SK-N-SH (cell line): ENCODE measurements at regions not wholly inside any gene's neighbourhood (a gene's known extent, or its start where the extent isn't known, plus 50 kb on each side); places are given as distances from the start of the nearest gene placed in this dataset.

Experiments used
- CTCF ChIA-PET: fragments of 300-600, 350-600 bp; formaldehyde crosslinking; extraction: SDS; loops from one replicate; lab custom pipeline; 2021; lab: Yijun Ruan, JAX
- POLR2A ChIA-PET: fragments of 350-600 bp; sonication (Branson Sonifier 250); formaldehyde crosslinking; extraction: SDS; loops from one replicate; lab custom pipeline; 2020; ENCODE audit warnings: antibody characterized with exemption, inconsistent platforms; lab: Yijun Ruan, JAX
- DNase-seq: peaks from one replicate; pipeline ENCODE4 v3.0.0; 2012
- H2AFZ ChIP-seq: fragments of 200-600 bp; sonication (generic); 2 replicates; pipeline ENCODE4 v1.8.1; 2016; ENCODE audit warnings: antibody characterized with exemption, mild to moderate bottlenecking, low read depth
- H3F3A ChIP-seq: fragments of 200-600 bp; sonication (generic); replicated peaks from 2 replicates; pipeline ENCODE3; 2016; ENCODE audit warnings: antibody characterized with exemption, mild to moderate bottlenecking; ENCODE audit not compliant: insufficient read depth
- H3K27ac ChIP-seq, 2 experiments: fragments of 200-500 bp in 1 of 2; fragments of 200-600 bp in 1 of 2; sonication (Bioruptor generic) in 1 of 2; sonication (generic), shearing (Covaris generic) in 1 of 2; 2 replicates each; pipeline versions ENCODE4 v1.5.1 to v1.6.1; 2014 to 2016; ENCODE audit warnings: low read depth in 2 of 2, inconsistent platforms in 1 of 2, low read length in 1 of 2, mild to moderate bottlenecking in 1 of 2, mixed read lengths in 1 of 2
- H3K27me3 ChIP-seq: fragments of 200-600 bp; sonication (generic), shearing (Covaris generic); 2 replicates; pipeline ENCODE4 v1.6.1; 2016; ENCODE audit warnings: mixed run types; ENCODE audit not compliant: insufficient read depth
- H3K36me3 ChIP-seq, 2 experiments: fragments of 200-500 bp in 1 of 2; fragments of 200-600 bp in 1 of 2; sonication (Bioruptor generic) in 1 of 2; sonication (generic) in 1 of 2; replicated peaks in 1 of 2; 2 replicates each; pipeline versions ENCODE3 to v1.5.1; 2014 to 2016; ENCODE audit warnings: low read length in 1 of 2, mild to moderate bottlenecking in 1 of 2; ENCODE audit not compliant: insufficient read depth in 2 of 2, control insufficient read depth in 1 of 2
- H3K4me1 ChIP-seq, 2 experiments: fragments of 200-500 bp in 1 of 2; fragments of 200-600 bp in 1 of 2; sonication (Bioruptor generic) in 1 of 2; sonication (generic), shearing (Covaris generic) in 1 of 2; 2 replicates each; pipeline versions ENCODE4 v1.5.1 to v1.6.1; 2014 to 2016; ENCODE audit warnings: low read depth in 1 of 2, low read length in 1 of 2, mixed run types in 1 of 2; ENCODE audit not compliant: insufficient read depth in 2 of 2, control insufficient read depth in 1 of 2
- H3K4me2 ChIP-seq: fragments of 200-600 bp; sonication (generic), shearing (Covaris generic); 2 replicates; pipeline ENCODE4 v1.6.1; 2017; ENCODE audit warnings: mixed run types
- H3K4me3 ChIP-seq, 2 experiments: fragments of 200-500 bp in 1 of 2; fragments of 200-600 bp in 1 of 2; sonication (Bioruptor generic) in 1 of 2; sonication (generic), shearing (Covaris generic) in 1 of 2; 2 replicates each; pipeline versions ENCODE4 v1.5.1 to v1.8.1; 2014 to 2016; ENCODE audit warnings: low read depth in 2 of 2, inconsistent platforms in 1 of 2, low read length in 1 of 2, mild to moderate bottlenecking in 1 of 2, mixed read lengths in 1 of 2, moderate library complexity in 1 of 2
- H3K79me2 ChIP-seq: fragments of 200-600 bp; sonication (generic); 2 replicates; pipeline ENCODE4 v1.8.1; 2017; ENCODE audit warnings: mild to moderate bottlenecking; ENCODE audit not compliant: insufficient read depth
- H3K9ac ChIP-seq: fragments of 200-600 bp; sonication (generic); 2 replicates; pipeline ENCODE4 v1.6.1; 2017; ENCODE audit warnings: mixed run types
- H3K9me2 ChIP-seq: fragments of 200-600 bp; sonication (generic); 2 replicates; pipeline ENCODE4 v1.6.1; 2017; ENCODE audit warnings: mixed run types
- H3K9me3 ChIP-seq: fragments of 200-600 bp; sonication (generic); 2 replicates; pipeline ENCODE4 v1.6.1; 2017; ENCODE audit warnings: mixed run types, mild to moderate bottlenecking, moderate library complexity
- H4K20me1 ChIP-seq: fragments of 200-600 bp; sonication (generic); 2 replicates; pipeline ENCODE4 v1.6.1; 2017; ENCODE audit warnings: mild to moderate bottlenecking, mixed run types; ENCODE audit not compliant: insufficient read depth
- EP300 ChIP-seq, 2 experiments: IDR thresholded peaks; 2 replicates each; pipeline versions ENCODE4 v1.4.0 to v1.6.1; 2012; ENCODE audit warnings: borderline replicate concordance in 1 of 2, low read depth in 1 of 2, low read length in 1 of 2
- EZH2phosphoT487 ChIP-seq: fragments of 200-600 bp; sonication (generic); IDR thresholded peaks from 2 replicates; pipeline ENCODE4 v1.6.1; 2017; ENCODE audit warnings: low read depth, mixed run types, mild to moderate bottlenecking, antibody characterized with exemption, moderate library complexity, borderline replicate concordance
- FOSL2 ChIP-seq: IDR thresholded peaks from 2 replicates; pipeline ENCODE4 v1.4.0; 2012; ENCODE audit warnings: low read depth, mild to moderate bottlenecking, moderate library complexity, borderline replicate concordance
- FOXM1 ChIP-seq: IDR thresholded peaks from 2 replicates; pipeline ENCODE4 v1.4.0; 2012; ENCODE audit warnings: low read depth, mild to moderate bottlenecking
- IRF3 ChIP-seq: fragments of 150-350 bp; IDR thresholded peaks from 2 replicates; pipeline ENCODE4 v1.6.1; 2016; ENCODE audit warnings: mild to moderate bottlenecking, low read depth, low read length
- JUND ChIP-seq: IDR thresholded peaks from 2 replicates; pipeline ENCODE4 v1.4.0; 2012
- MEF2A ChIP-seq: IDR thresholded peaks from 2 replicates; pipeline ENCODE4 v1.4.0; 2012; ENCODE audit warnings: low read depth, borderline replicate concordance
- RAD21 ChIP-seq: IDR thresholded peaks from 2 replicates; pipeline ENCODE4 v1.6.1; 2012; ENCODE audit warnings: mild to moderate bottlenecking, low read length
- REST ChIP-seq: IDR thresholded peaks from 2 replicates; pipeline ENCODE4 v1.6.1; 2012; ENCODE audit warnings: mild to moderate bottlenecking, low read depth, low read length, moderate library complexity
- RFX5 ChIP-seq: IDR thresholded peaks from 2 replicates; pipeline ENCODE4 v1.6.1; 2012; ENCODE audit warnings: mild to moderate bottlenecking, improper control_type of control experiment, low read length
- RXRA ChIP-seq: IDR thresholded peaks from 2 replicates; pipeline ENCODE4 v1.4.0; 2012; ENCODE audit warnings: low read depth, mild to moderate bottlenecking, borderline replicate concordance
- SIN3A ChIP-seq: IDR thresholded peaks from 2 replicates; pipeline ENCODE4 v1.6.1; 2012; ENCODE audit warnings: low read depth, mild to moderate bottlenecking, low read length, moderate library complexity, borderline replicate concordance
- TEAD4 ChIP-seq: IDR thresholded peaks from 2 replicates; pipeline ENCODE4 v1.4.0; 2012; ENCODE audit warnings: mild to moderate bottlenecking, borderline replicate concordance; ENCODE audit not compliant: insufficient read depth
- USF1 ChIP-seq: IDR thresholded peaks from 2 replicates; pipeline ENCODE4 v1.4.0; 2012; ENCODE audit warnings: low read depth, borderline replicate concordance
- WGBS: methylation state at CpG from one replicate; pipeline ENCODE4 v1.1.6; 2017; ENCODE audit warnings: low lambda C conversion rate; 5-methylcytosine and 5-hydroxymethylcytosine counted together

DNA sequence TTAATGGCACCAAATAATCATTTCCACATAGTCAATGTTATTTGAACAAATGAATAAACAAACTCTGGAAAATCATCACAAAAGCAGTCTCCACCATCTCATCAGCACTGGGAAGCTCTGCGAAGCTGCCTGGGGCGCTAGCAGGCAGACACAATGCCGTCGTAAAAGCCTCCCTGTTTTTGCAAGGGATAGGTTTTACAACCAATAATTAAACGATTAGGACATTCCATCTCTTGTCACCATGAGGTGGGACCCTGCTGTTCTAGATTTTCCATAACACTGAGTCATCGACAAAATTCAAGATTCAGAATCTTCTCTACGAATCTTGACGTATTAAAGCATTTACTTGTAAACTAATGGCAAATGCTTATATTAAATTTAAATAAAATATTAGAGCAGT lies 172.8 kb upstream of the AKR1E2 start:
- Histone ChIP-seq H3K9ac (no peak overlapping the region), H2AFZ (no peak overlapping the region), H3F3A (peaks cover 10% of the 10 kb centered on the region), H3K27me3 (no peaks in the 10 kb centered on the region), H3K4me1 (peaks cover 3 to 22% of the 10 kb centered on the region in 2 experiments; a peak in 2 of 4 replicates), H3K4me3 (no peak overlapping the region), H3K9me3 (0 out of 2 replicates have a peak, but pooled peaks cover 4% of the 10 kb centered on the region), H3K9me2 (no peaks in the 10 kb centered on the region), H3K36me3 (no peaks in the 10 kb centered on the region), H3K4me2 (no peak overlapping the region), H4K20me1 (no peaks in the 10 kb centered on the region), H3K27ac (no peak overlapping the region), H3K79me2 (no peaks in the 10 kb centered on the region)
- no peak for DNase-seq
- ChIA-PET CTCF (interaction anchor here (1.1 kb wide), 1 partner anchor 1461 kb away, joined by 3 read pairs; no protein-coding TSS in a partner anchor), POLR2A (no interaction called here)
- no peak for TF ChIP-seq JUND
- no peak for TF ChIP-seq SIN3A
- no peak for TF ChIP-seq FOXM1
- TF ChIP-seq RXRA, result no peak
- TF ChIP-seq RAD21, result no peak
- no peak for TF ChIP-seq MEF2A
- no peak for TF ChIP-seq USF1
- no peak for TF ChIP-seq FOSL2
- TF ChIP-seq EZH2phosphoT487, result no peak
- no peak for TF ChIP-seq RFX5
- no peak for TF ChIP-seq IRF3
- TF ChIP-seq REST, result no peak
- TF ChIP-seq TEAD4, result no peak
- TF ChIP-seq EP300 (IDR thresholded peaks at IDR 0.05; ENCODE audit: borderline replicate concordance in 1 of 2, low read depth in 1 of 2, low read length in 1 of 2), result no peak
- WGBS, result 95% methylated on average over 8 of the region's 8 CpGs
